GM19324 (cell line): ENCODE measurements at regions not wholly inside any gene's neighbourhood (a gene's known extent, or its start where the extent isn't known, plus 50 kb on each side); places are given as distances from the start of the nearest gene placed in this dataset.
"Not testable (repeated sequence)": the region's sequence is repeated elsewhere in the genome, so short reads cannot be mapped to it uniquely, and the experiment has no call there.

Source experiments
- ATAC-seq: cut with Tn5 transposase; IDR thresholded peaks from one replicate; pipeline ENCODE4 v1.9.1; 2021; ENCODE audit warnings: mild to moderate bottlenecking, moderate library complexity; ENCODE audit not compliant: unreplicated experiment, low FRiP score

GRCh38 chr10:28892818-28893547 lies 215.7 kb downstream of the BAMBI start:
- no peak for ATAC-seq

GRCh38 chr10:28894146-28894545 lies 216.8 kb downstream of the BAMBI start:
- no peak for ATAC-seq

- ATAC-seq = not testable (repeated sequence)
Measured at GRCh38 chr10:28895671-28896070, 218.3 kb downstream of the BAMBI start.

- ATAC-seq = not testable (repeated sequence)
Measured at GRCh38 chr10:28896791-28897409, 219.6 kb downstream of the BAMBI start.

GRCh38 chr10:28897617-28898464 lies 220.5 kb downstream of the BAMBI start:
- no peak for ATAC-seq

GRCh38 chr10:28902215-28902614 lies 224.9 kb downstream of the BAMBI start:
- ATAC-seq = no peak

- no peak for ATAC-seq
Measured at GRCh38 chr10:28903063-28903462, 225.7 kb downstream of the BAMBI start.

GRCh38 chr10:28903736-28904135 lies 226.4 kb downstream of the BAMBI start:
- no peak for ATAC-seq

GRCh38 chr10:28905371-28905770 lies 228.1 kb downstream of the BAMBI start:
- no peak for ATAC-seq

GRCh38 chr10:28906011-28906411 lies 228.7 kb downstream of the BAMBI start:
- no peak for ATAC-seq

GRCh38 chr10:28906415-28906814 lies 229.1 kb downstream of the BAMBI start:
- ATAC-seq = no peak

- no peak for ATAC-seq
Measured at GRCh38 chr10:28906934-28907333, 229.6 kb downstream of the BAMBI start.

GRCh38 chr10:28909875-28910274 lies 232.6 kb downstream of the BAMBI start:
- no peak for ATAC-seq

- ATAC-seq = no peak
Measured at GRCh38 chr10:28910956-28911355, 233.6 kb downstream of the BAMBI start.

GRCh38 chr10:28911511-28911910 lies 234.2 kb downstream of the BAMBI start:
- not testable (repeated sequence) for ATAC-seq

- no peak for ATAC-seq
Measured at GRCh38 chr10:28912017-28912783, 234.9 kb downstream of the BAMBI start.

- ATAC-seq = no peak
Measured at GRCh38 chr10:28913436-28914237, 236.3 kb downstream of the BAMBI start.

GRCh38 chr10:28914701-28915100 lies 237.4 kb downstream of the BAMBI start:
- ATAC-seq = no peak

- no peak for ATAC-seq
Measured at GRCh38 chr10:28915989-28916588, 238.8 kb downstream of the BAMBI start.
